K562 (cell line): ENCODE measurements at regions not wholly inside any gene's neighbourhood (a gene's known extent, or its start where the extent isn't known, plus 50 kb on each side); places are given as distances from the start of the nearest gene placed in this dataset.

Source experiments
- CEBPG ChIP-seq, 3 experiments: fragments of 200-800 bp in 1 of 3; sonication (Bioruptor generic) in 1 of 3; sonication (generic) in 1 of 3; formaldehyde crosslinking in 1 of 3; IDR thresholded peaks in 2 of 3; conservative IDR thresholded peaks in 1 of 3; 2 replicates each; pipeline versions ENCODE4 v1.6.1 to v1.8.0; 2016 to 2022; ENCODE audit warnings: missing compliant biosample characterization in 2 of 3, missing genetic modification characterization in 2 of 3, mild to moderate bottlenecking in 1 of 3, missing genetic modification reagents in 1 of 3
- EHMT2 ChIP-seq: fragments of 450-650 bp; IDR thresholded peaks from 2 replicates; pipeline ENCODE4 v1.6.1; 2018; ENCODE audit warnings: antibody characterized with exemption
- FOXJ3 ChIP-seq: sonication (generic); formaldehyde crosslinking; IDR thresholded peaks from 2 replicates; pipeline ENCODE4 v1.4.0; 2020; ENCODE audit warnings: mild to moderate bottlenecking, missing genetic modification reagents
- GABPB1 ChIP-seq: sonication (generic); formaldehyde crosslinking; IDR thresholded peaks from 2 replicates; pipeline ENCODE4 v1.8.0; 2022; ENCODE audit warnings: mild to moderate bottlenecking, missing genetic modification reagents
- GTF2A2 ChIP-seq: IDR thresholded peaks from 2 replicates; pipeline ENCODE4 v1.6.1; 2016; ENCODE audit warnings: mild to moderate bottlenecking, missing genetic modification characterization, missing compliant biosample characterization
- HDAC1 ChIP-seq, 2 experiments: fragments of 450-650 bp; IDR thresholded peaks; 2 replicates each; pipeline ENCODE4 v1.6.1; 2016 to 2017; ENCODE audit warnings: inconsistent platforms in 1 of 2, mild to moderate bottlenecking in 1 of 2, moderate library complexity in 1 of 2
- PHF21A ChIP-seq: fragments of 450-650 bp; IDR thresholded peaks from 2 replicates; pipeline ENCODE4 v1.6.1; 2017; ENCODE audit warnings: low read depth, borderline replicate concordance
- PML ChIP-seq: IDR thresholded peaks from 2 replicates; pipeline ENCODE4 v1.6.1; 2012; ENCODE audit warnings: low read length, inconsistent platforms
- POLR2AphosphoS2 ChIP-seq: IDR thresholded peaks from 2 replicates; pipeline ENCODE4 v1.6.1; 2012; ENCODE audit warnings: low read length, improper control_type of control experiment
- RHOXF2B ChIP-seq: fragments of 250-450 bp; sonication (Bioruptor Pico); conservative IDR thresholded peaks from 2 replicates; pipeline ENCODE4 v1.5.1; 2021
- SIN3B ChIP-seq: fragments of 450-650 bp; IDR thresholded peaks from 2 replicates; pipeline ENCODE4 v1.6.1; 2017; ENCODE audit warnings: low read depth, mild to moderate bottlenecking, moderate library complexity
- SNRNP70 ChIP-seq: fragments of 200-400 bp; formaldehyde crosslinking; optimal IDR thresholded peaks from 2 replicates; pipeline ENCODE3; 2017; ENCODE audit warnings: low read depth, low read length
- TCF7L2 ChIP-seq: fragments of 150-350 bp; IDR thresholded peaks from 2 replicates; pipeline ENCODE4 v1.6.1; 2016; ENCODE audit warnings: low read depth, mild to moderate bottlenecking, low read length, moderate library complexity
- ZC3H4 ChIP-seq: sonication (generic); formaldehyde crosslinking; IDR thresholded peaks from 2 replicates; pipeline ENCODE4 v1.9.0; 2021; ENCODE audit warnings: missing genetic modification reagents, borderline replicate concordance
- TF ChIP-seq, protein P1 (sequence below): sonication (generic); IDR thresholded peaks from 2 replicates; pipeline ENCODE4 v1.6.1; 2016
- TF ChIP-seq, protein P2 (sequence below): fragments of 250-450 bp; sonication (Bioruptor Pico); IDR thresholded peaks from 2 replicates; pipeline ENCODE4 v1.5.1; 2021; ENCODE audit warnings: mild to moderate bottlenecking
- TF ChIP-seq, protein P3 (sequence below): IDR thresholded peaks from 2 replicates; pipeline ENCODE4 v1.6.1; 2016; ENCODE audit warnings: missing genetic modification characterization, missing compliant biosample characterization
- TF ChIP-seq, protein P4 (sequence below): sonication (generic); formaldehyde crosslinking; IDR thresholded peaks from 2 replicates; pipeline ENCODE4 v1.8.1; 2023; ENCODE audit warnings: mild to moderate bottlenecking, missing genetic modification reagents
- TF ChIP-seq, protein P5 (sequence below): sonication (generic); formaldehyde crosslinking; IDR thresholded peaks from 2 replicates; pipeline ENCODE4 v1.8.1; 2023; ENCODE audit warnings: mild to moderate bottlenecking, missing genetic modification reagents
- TF ChIP-seq, protein P6 (sequence below): fragments of 450-650 bp; IDR thresholded peaks from 2 replicates; pipeline ENCODE4 v1.6.1; 2016

DNA sequence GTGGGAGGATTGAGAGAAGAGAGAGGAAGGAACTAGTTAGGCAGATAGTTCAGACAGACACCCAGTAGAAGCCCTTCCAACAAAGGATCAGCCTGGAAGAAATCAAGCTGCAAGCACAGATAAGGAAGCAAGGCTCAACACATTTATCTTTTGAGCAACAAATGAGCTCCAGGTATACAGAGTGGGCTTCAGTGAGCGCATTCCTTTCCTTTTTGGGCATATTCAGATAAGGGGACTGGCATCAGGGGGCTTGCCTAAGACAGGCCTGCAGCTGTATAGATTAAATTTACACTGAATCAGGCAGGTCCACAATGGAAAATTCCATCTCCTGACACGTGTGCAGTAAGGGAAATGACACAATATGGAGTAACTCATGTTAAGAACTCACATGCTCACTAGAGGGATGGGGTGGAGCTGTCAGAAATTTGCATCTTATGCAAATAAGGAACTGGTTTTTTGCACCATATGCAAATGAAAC, 147.2 kb downstream of the AKR1D1 start (continued):
- TF ChIP-seq, protein P1, sequence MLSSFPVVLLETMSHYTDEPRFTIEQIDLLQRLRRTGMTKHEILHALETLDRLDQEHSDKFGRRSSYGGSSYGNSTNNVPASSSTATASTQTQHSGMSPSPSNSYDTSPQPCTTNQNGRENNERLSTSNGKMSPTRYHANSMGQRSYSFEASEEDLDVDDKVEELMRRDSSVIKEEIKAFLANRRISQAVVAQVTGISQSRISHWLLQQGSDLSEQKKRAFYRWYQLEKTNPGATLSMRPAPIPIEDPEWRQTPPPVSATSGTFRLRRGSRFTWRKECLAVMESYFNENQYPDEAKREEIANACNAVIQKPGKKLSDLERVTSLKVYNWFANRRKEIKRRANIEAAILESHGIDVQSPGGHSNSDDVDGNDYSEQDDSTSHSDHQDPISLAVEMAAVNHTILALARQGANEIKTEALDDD = peak; percentile 76; the same call in 1 of the 2 replicates
- TF ChIP-seq, protein P2, sequence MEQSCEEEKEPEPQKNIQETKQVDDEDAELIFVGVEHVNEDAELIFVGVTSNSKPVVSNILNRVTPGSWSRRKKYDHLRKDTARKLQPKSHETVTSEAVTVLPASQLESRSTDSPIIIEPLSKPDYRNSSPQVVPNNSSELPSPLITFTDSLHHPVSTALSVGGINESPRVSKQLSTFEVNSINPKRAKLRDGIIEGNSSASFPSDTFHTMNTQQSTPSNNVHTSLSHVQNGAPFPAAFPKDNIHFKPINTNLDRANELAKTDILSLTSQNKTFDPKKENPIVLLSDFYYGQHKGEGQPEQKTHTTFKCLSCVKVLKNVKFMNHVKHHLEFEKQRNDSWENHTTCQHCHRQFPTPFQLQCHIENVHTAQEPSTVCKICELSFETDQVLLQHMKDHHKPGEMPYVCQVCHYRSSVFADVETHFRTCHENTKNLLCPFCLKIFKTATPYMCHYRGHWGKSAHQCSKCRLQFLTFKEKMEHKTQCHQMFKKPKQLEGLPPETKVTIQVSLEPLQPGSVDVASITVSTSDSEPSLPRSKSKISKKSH (CRISPR knock-in tag) = no peak
- TF ChIP-seq ZC3H4 (CRISPR knock-in tag) = no peak
- no peak for TF ChIP-seq CEBPG (CRISPR knock-in tag; IDR thresholded peaks at IDR 0.05)
- no peak for TF ChIP-seq CEBPG (tag; conservative IDR thresholded peaks at IDR 0.05 in 1 of 2, IDR thresholded peaks at IDR 0.05 in 1 of 2)
- no peak for TF ChIP-seq EHMT2
- TF ChIP-seq, protein P3, sequence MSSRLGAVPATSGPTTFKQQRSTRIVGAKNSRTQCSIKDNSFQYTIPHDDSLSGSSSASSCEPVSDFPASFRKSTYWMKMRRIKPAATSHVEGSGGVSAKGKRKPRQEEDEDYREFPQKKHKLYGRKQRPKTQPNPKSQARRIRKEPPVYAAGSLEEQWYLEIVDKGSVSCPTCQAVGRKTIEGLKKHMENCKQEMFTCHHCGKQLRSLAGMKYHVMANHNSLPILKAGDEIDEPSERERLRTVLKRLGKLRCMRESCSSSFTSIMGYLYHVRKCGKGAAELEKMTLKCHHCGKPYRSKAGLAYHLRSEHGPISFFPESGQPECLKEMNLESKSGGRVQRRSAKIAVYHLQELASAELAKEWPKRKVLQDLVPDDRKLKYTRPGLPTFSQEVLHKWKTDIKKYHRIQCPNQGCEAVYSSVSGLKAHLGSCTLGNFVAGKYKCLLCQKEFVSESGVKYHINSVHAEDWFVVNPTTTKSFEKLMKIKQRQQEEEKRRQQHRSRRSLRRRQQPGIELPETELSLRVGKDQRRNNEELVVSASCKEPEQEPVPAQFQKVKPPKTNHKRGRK (tag) = no peak
- no peak for TF ChIP-seq PML
- TF ChIP-seq TCF7L2 = no peak
- TF ChIP-seq HDAC1 (IDR thresholded peaks at IDR 0.05) = no peak
- TF ChIP-seq, protein P4, sequence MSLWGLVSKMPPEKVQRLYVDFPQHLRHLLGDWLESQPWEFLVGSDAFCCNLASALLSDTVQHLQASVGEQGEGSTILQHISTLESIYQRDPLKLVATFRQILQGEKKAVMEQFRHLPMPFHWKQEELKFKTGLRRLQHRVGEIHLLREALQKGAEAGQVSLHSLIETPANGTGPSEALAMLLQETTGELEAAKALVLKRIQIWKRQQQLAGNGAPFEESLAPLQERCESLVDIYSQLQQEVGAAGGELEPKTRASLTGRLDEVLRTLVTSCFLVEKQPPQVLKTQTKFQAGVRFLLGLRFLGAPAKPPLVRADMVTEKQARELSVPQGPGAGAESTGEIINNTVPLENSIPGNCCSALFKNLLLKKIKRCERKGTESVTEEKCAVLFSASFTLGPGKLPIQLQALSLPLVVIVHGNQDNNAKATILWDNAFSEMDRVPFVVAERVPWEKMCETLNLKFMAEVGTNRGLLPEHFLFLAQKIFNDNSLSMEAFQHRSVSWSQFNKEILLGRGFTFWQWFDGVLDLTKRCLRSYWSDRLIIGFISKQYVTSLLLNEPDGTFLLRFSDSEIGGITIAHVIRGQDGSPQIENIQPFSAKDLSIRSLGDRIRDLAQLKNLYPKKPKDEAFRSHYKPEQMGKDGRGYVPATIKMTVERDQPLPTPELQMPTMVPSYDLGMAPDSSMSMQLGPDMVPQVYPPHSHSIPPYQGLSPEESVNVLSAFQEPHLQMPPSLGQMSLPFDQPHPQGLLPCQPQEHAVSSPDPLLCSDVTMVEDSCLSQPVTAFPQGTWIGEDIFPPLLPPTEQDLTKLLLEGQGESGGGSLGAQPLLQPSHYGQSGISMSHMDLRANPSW (CRISPR knock-in tag) = no peak
- TF ChIP-seq SNRNP70 = no peak
- no peak for TF ChIP-seq SIN3B
- TF ChIP-seq, protein P5, sequence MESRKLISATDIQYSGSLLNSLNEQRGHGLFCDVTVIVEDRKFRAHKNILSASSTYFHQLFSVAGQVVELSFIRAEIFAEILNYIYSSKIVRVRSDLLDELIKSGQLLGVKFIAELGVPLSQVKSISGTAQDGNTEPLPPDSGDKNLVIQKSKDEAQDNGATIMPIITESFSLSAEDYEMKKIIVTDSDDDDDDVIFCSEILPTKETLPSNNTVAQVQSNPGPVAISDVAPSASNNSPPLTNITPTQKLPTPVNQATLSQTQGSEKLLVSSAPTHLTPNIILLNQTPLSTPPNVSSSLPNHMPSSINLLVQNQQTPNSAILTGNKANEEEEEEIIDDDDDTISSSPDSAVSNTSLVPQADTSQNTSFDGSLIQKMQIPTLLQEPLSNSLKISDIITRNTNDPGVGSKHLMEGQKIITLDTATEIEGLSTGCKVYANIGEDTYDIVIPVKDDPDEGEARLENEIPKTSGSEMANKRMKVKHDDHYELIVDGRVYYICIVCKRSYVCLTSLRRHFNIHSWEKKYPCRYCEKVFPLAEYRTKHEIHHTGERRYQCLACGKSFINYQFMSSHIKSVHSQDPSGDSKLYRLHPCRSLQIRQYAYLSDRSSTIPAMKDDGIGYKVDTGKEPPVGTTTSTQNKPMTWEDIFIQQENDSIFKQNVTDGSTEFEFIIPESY = no peak
- no peak for TF ChIP-seq RHOXF2B (CRISPR knock-in tag)
- TF ChIP-seq, protein P6, sequence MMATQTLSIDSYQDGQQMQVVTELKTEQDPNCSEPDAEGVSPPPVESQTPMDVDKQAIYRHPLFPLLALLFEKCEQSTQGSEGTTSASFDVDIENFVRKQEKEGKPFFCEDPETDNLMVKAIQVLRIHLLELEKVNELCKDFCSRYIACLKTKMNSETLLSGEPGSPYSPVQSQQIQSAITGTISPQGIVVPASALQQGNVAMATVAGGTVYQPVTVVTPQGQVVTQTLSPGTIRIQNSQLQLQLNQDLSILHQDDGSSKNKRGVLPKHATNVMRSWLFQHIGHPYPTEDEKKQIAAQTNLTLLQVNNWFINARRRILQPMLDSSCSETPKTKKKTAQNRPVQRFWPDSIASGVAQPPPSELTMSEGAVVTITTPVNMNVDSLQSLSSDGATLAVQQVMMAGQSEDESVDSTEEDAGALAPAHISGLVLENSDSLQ = no peak
- no peak for TF ChIP-seq FOXJ3 (CRISPR knock-in tag)
- TF ChIP-seq PHF21A = no peak
- peak; percentile 90 for TF ChIP-seq GTF2A2
- no peak for TF ChIP-seq GABPB1 (CRISPR knock-in tag)
- TF ChIP-seq POLR2AphosphoS2 = no peak
